A673 (cell line): ENCODE measurements at regions not wholly inside any gene's neighbourhood (a gene's known extent, or its start where the extent isn't known, plus 50 kb on each side); places are given as distances from the start of the nearest gene placed in this dataset.
A peak's percentile ranks its signal among the peaks of the same experiment; 100 is the strongest.

Experiments used
- BruUV-seq: library from RNA; stranded (reverse); fragments of 400-500 nt; replicated peaks from 2 replicates; lab custom pipeline; 2021; lab: Mats Ljungman, UMichigan
- CTCF ChIA-PET: fragments of 300-600 bp; sonication (Branson Sonifier 250); formaldehyde crosslinking; loops from one replicate; lab custom pipeline; 2022; ENCODE audit warnings: antibody characterized with exemption; lab: Charles Lee
- POLR2A ChIA-PET: fragments of 300-600 bp; sonication (Branson Sonifier 250); formaldehyde crosslinking; loops from one replicate; lab custom pipeline; 2022; ENCODE audit warnings: antibody characterized with exemption; ENCODE audit not compliant: low non-redundant PET; lab: Charles Lee
- DNase-seq: peaks from one replicate; pipeline ENCODE4 v3.0.0-alpha.2; 2015; ENCODE audit warnings: low spot score
- H3K27ac ChIP-seq: fragments of 200-600 bp; sonication (generic); 2 replicates; pipeline ENCODE4 v1.5.1; 2016; ENCODE audit warnings: mixed run types, low read depth, mild to moderate bottlenecking, mixed read lengths, antibody characterized with exemption, low read length; ENCODE audit not compliant: poor library complexity, severe bottlenecking
- H3K27me3 ChIP-seq: fragments of 200-600 bp; sonication (generic); replicated peaks from 2 replicates; pipeline ENCODE4 v1.6.1; 2017; ENCODE audit warnings: mixed run types, low read depth, mild to moderate bottlenecking, mixed read lengths, antibody characterized with exemption, low read length; ENCODE audit not compliant: insufficient read depth, poor library complexity
- H3K36me3 ChIP-seq: fragments of 200-600 bp; sonication (generic); 2 replicates; pipeline ENCODE4 v1.6.1; 2016; ENCODE audit warnings: mixed run types, mild to moderate bottlenecking, mixed read lengths, antibody characterized with exemption, low read length; ENCODE audit not compliant: insufficient read depth, poor library complexity, severe bottlenecking
- H3K4me1 ChIP-seq: fragments of 200-600 bp; sonication (generic); 2 replicates; pipeline ENCODE4 v1.6.1; 2017; ENCODE audit warnings: mixed run types, mild to moderate bottlenecking, mixed read lengths, antibody characterized with exemption, low read length; ENCODE audit not compliant: insufficient read depth, poor library complexity, severe bottlenecking
- H3K4me3 ChIP-seq: fragments of 200-600 bp; sonication (generic); 2 replicates; pipeline ENCODE4 v1.5.1; 2016; ENCODE audit warnings: low read depth, mixed run types, mild to moderate bottlenecking, mixed read lengths, low read length; ENCODE audit not compliant: poor library complexity, severe bottlenecking
- H3K9me3 ChIP-seq: fragments of 200-600 bp; sonication (generic); 2 replicates; pipeline ENCODE4 v1.6.1; 2016; ENCODE audit warnings: mixed run types, low read depth, mild to moderate bottlenecking, mixed read lengths, antibody characterized with exemption, low read length; ENCODE audit not compliant: poor library complexity, severe bottlenecking
- EZH2 ChIP-seq: fragments of 200-600 bp; sonication (generic); IDR thresholded peaks from 2 replicates; pipeline ENCODE4 v1.6.1; 2017; ENCODE audit warnings: borderline replicate concordance, low read depth, mild to moderate bottlenecking, mixed read lengths, antibody characterized with exemption, low read length; ENCODE audit not compliant: poor library complexity, severe bottlenecking
- intact Hi-C: fragments of 100-400 bp; cut with micrococcal nuclease; formaldehyde crosslinking; loops from one replicate; pipeline ENCODE4 v1.10.0; 2022; ENCODE audit not compliant: unreplicated experiment
- TF ChIP-seq, protein P1 (sequence below): fragments of 300-800, 200-600 bp; sonication (generic); conservative IDR thresholded peaks from 2 replicates; pipeline ENCODE4 v1.5.1; 2017; ENCODE audit warnings: low read depth, mild to moderate bottlenecking, antibody characterized with exemption, low read length, moderate library complexity, mixed read lengths

DNA sequence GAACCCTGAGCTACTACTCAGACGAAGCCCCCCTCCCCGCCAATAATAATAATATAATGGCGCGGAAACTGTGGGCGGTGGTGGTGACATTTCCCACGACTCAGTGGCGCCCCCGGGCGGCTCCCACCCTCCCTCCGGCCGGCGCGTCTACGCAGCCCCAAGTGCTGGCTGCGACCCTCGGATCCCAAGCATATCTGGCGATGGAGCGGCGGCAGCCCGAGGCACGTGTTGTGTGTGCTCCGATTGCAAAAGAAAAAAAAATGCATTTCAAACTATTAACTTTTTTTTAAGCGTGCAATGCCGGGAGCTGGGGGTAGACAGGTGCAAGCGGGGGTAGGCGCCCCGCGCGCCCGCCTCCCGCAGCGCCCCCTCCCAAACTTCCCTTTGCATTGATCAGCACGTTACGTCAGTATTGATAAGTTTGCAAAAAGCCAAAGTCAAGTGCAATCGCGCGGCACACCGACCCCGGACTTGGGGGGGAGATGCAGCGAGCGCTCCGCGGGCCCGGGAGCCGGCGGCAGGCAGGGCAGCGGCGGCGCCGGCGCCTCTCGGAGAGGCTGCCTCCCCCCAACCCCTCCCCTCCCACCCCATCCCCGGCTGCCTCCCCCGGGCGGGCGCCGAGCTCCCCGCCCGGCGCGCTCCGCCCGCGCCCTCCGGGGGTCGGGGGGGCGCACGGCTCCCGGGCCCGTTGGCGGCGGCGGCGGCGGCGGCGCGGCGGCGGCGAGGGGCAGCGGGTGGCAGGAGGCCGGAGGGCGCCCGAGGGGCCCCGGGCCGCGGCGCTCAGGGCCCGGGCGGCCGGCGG is 113.1 kb upstream of the MYL2 start:
- CTCF ChIA-PET = interaction anchor here (0.6 to 0.7 kb wide), 2 partner anchors 87 to 112 kb away, joined by 3 to 5 read pairs; no protein-coding TSS in a partner anchor
- H3K4me3 ChIP-seq = peak overlapping the region; percentile 76

GRCh38 chr12:111032591-111032919 is 112.2 kb upstream of the MYL2 start:
- POLR2A ChIA-PET = no interaction called here
- CTCF ChIA-PET = no interaction called here
- DNase-seq = no peak
- Histone ChIP-seq H3K36me3 (no peaks in the 10 kb centered on the region), H3K9me3 (no peaks in the 10 kb centered on the region), H3K4me3 (no peak overlapping the region), H3K27ac (no peak overlapping the region), H3K4me1 (peaks cover 21% of the 10 kb centered on the region), H3K27me3 (peaks cover 35% of the 10 kb centered on the region)
- no TSS peak for BruUV-seq
- intact Hi-C loops = loop anchor here (5.0 to 10.0 kb wide), 2 partner anchors 142 to 240 kb away; no protein-coding TSS in a partner anchor
- no peak for TF ChIP-seq EZH2

More for the DNA sequence above, 113.1 kb upstream of the MYL2 start:
- Histone ChIP-seq H3K36me3 (no peaks in the 10 kb centered on the region), H3K9me3 (no peaks in the 10 kb centered on the region), H3K27ac (no peak overlapping the region), H3K27me3 (peaks cover 43% of the 10 kb centered on the region), H3K4me1 (peaks cover 21% of the 10 kb centered on the region)
- POLR2A ChIA-PET = interaction anchor here (0.7 kb wide), 1 partner anchor 329 kb away, joined by 3 read pairs; no protein-coding TSS in a partner anchor
- no peak for TF ChIP-seq EZH2
- TF ChIP-seq, protein P1, sequence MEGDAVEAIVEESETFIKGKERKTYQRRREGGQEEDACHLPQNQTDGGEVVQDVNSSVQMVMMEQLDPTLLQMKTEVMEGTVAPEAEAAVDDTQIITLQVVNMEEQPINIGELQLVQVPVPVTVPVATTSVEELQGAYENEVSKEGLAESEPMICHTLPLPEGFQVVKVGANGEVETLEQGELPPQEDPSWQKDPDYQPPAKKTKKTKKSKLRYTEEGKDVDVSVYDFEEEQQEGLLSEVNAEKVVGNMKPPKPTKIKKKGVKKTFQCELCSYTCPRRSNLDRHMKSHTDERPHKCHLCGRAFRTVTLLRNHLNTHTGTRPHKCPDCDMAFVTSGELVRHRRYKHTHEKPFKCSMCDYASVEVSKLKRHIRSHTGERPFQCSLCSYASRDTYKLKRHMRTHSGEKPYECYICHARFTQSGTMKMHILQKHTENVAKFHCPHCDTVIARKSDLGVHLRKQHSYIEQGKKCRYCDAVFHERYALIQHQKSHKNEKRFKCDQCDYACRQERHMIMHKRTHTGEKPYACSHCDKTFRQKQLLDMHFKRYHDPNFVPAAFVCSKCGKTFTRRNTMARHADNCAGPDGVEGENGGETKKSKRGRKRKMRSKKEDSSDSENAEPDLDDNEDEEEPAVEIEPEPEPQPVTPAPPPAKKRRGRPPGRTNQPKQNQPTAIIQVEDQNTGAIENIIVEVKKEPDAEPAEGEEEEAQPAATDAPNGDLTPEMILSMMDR = peak; percentile 77
- BruUV-seq = no TSS peak
- intact Hi-C loops = loop anchor here (5.0 to 10.0 kb wide), 2 partner anchors 141 to 239 kb away; no protein-coding TSS in a partner anchor
- DNase-seq = peak; percentile 76

DNA sequence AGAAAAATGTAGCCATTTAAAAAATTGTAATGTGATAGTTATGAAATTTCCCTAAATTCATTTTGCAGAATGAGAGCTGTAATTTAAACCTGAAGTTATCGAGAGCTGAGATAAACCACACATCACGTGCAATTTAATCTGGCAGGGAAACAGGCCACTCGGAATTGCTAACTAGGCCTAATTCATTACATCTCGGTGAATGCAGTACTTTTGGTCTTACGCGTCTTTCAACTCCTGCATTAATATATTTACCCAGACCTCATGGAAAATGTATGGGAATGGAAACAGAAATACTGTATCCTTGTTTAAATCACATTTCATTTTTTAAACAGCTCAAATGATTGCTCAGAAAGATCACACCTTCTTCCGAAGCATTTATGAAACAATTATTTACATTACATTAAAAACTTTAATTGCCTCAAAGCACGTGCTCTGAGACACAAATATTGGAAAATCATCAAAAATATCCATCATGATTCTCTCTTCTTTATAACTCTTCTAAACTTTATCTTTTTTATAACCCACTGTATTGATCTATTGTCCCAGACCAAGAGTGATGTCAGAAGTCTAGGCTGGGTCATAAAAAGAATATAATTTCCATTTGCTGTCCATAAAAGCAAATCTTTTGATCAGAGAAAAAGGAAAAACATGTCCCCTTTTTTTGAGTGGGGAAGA is 111.7 kb upstream of the MYL2 start:
- CTCF ChIA-PET = no interaction called here
- POLR2A ChIA-PET = no interaction called here
- TF ChIP-seq, protein P1 = no peak
- no peak for TF ChIP-seq EZH2
- Histone ChIP-seq H3K36me3 (no peaks in the 10 kb centered on the region), H3K4me1 (peaks cover 21% of the 10 kb centered on the region), H3K27me3 (peaks cover 34% of the 10 kb centered on the region), H3K4me3 (no peak overlapping the region), H3K9me3 (no peaks in the 10 kb centered on the region), H3K27ac (no peak overlapping the region)
- no TSS peak for BruUV-seq
- intact Hi-C loops = loop anchor here (5.0 to 10.0 kb wide), 2 partner anchors 143 to 240 kb away; no protein-coding TSS in a partner anchor
- DNase-seq = no peak
